ENCODE measurements at regions not wholly inside any gene's neighbourhood (a gene's known extent, or its start where the extent isn't known, plus 50 kb on each side); places are given as distances from the start of the nearest gene placed in this dataset.

GRCh38 chr21:31557421-31558188 lies 101.9 kb upstream of the SOD1 start:
- Histone ChIP-seq H2AFZ (ENCODE audit: low read length) (no peak overlapping the region), H3K4me1 (ENCODE audit: insufficient read depth, low read length) (peaks cover 8% of the 10 kb centered on the region), H3K4me3 (ENCODE audit: insufficient read depth, low read length) (no peak overlapping the region), H3K79me2 (ENCODE audit: insufficient read depth, low read length) (no peaks in the 10 kb centered on the region), H3K9me3 (ENCODE audit: low read depth, low read length) (no peaks in the 10 kb centered on the region), H3K4me2 (ENCODE audit: insufficient read depth, low read length) (peak overlapping the region; percentile 86), H3K27me3 (ENCODE audit: insufficient read depth, low read length) (peaks cover 53% of the 10 kb centered on the region), H3K27ac (ENCODE audit: low read depth, low read length) (no peak overlapping the region), H4K20me1 (ENCODE audit: insufficient read depth, low read length) (no peaks in the 10 kb centered on the region), H3K36me3 (ENCODE audit: insufficient read depth, low read length) (no peaks in the 10 kb centered on the region)
- DNase-seq (ENCODE audit: insufficient read length, low spot score, missing footprints): peak; percentile 58
- no peak for TF ChIP-seq CTCF (IDR thresholded peaks at IDR 0.05; ENCODE audit: extremely low read depth, low read depth, low read length)

GRCh38 chr21:31556662-31557061 lies 102.8 kb upstream of the SOD1 start:
- Histone ChIP-seq H2AFZ (ENCODE audit: low read length) (no peak overlapping the region), H3K4me1 (ENCODE audit: insufficient read depth, low read length) (peaks cover 8% of the 10 kb centered on the region), H3K4me3 (ENCODE audit: insufficient read depth, low read length) (no peak overlapping the region), H3K79me2 (ENCODE audit: insufficient read depth, low read length) (no peaks in the 10 kb centered on the region), H3K27me3 (ENCODE audit: insufficient read depth, low read length) (peaks cover 53% of the 10 kb centered on the region), H3K27ac (ENCODE audit: low read depth, low read length) (no peak overlapping the region), H3K4me2 (ENCODE audit: insufficient read depth, low read length) (no peak overlapping the region), H3K36me3 (ENCODE audit: insufficient read depth, low read length) (no peaks in the 10 kb centered on the region), H4K20me1 (ENCODE audit: insufficient read depth, low read length) (no peaks in the 10 kb centered on the region), H3K9me3 (ENCODE audit: low read depth, low read length) (no peaks in the 10 kb centered on the region)
- no peak for TF ChIP-seq CTCF (IDR thresholded peaks at IDR 0.05; ENCODE audit: extremely low read depth, low read depth, low read length)
- peak; percentile 72 for DNase-seq (ENCODE audit: insufficient read length, low spot score, missing footprints)

GRCh38 chr21:31555741-31556191 lies 103.7 kb upstream of the SOD1 start:
- Histone ChIP-seq H4K20me1 (ENCODE audit: insufficient read depth, low read length) (no peaks in the 10 kb centered on the region), H3K27me3 (ENCODE audit: insufficient read depth, low read length) (peaks cover 48% of the 10 kb centered on the region), H3K9me3 (ENCODE audit: low read depth, low read length) (no peaks in the 10 kb centered on the region), H3K36me3 (ENCODE audit: insufficient read depth, low read length) (no peaks in the 10 kb centered on the region), H3K4me2 (ENCODE audit: insufficient read depth, low read length) (no peak overlapping the region), H3K27ac (ENCODE audit: low read depth, low read length) (no peak overlapping the region), H2AFZ (ENCODE audit: low read length) (no peak overlapping the region), H3K4me1 (ENCODE audit: insufficient read depth, low read length) (peaks cover 8% of the 10 kb centered on the region), H3K79me2 (ENCODE audit: insufficient read depth, low read length) (no peaks in the 10 kb centered on the region), H3K4me3 (ENCODE audit: insufficient read depth, low read length) (no peak overlapping the region)
- TF ChIP-seq CTCF (IDR thresholded peaks at IDR 0.05; ENCODE audit: extremely low read depth, low read depth, low read length): no peak
- DNase-seq (ENCODE audit: insufficient read length, low spot score, missing footprints): peak; percentile 57

- H3K4me2 ChIP-seq (ENCODE audit: insufficient read depth, low read length): peak overlapping the region; percentile 62
- peaks cover 8% of the 10 kb centered on the region for H3K4me1 ChIP-seq (ENCODE audit: insufficient read depth, low read length)
- peak overlapping the region; percentile 53 for H2AFZ ChIP-seq (ENCODE audit: low read length)
- H3K27ac ChIP-seq (ENCODE audit: low read depth, low read length): no peak overlapping the region
- H3K4me3 ChIP-seq (ENCODE audit: insufficient read depth, low read length): no peak overlapping the region
- no peaks in the 10 kb centered on the region for H4K20me1 ChIP-seq (ENCODE audit: insufficient read depth, low read length)
- H3K9me3 ChIP-seq (ENCODE audit: low read depth, low read length): no peaks in the 10 kb centered on the region
- H3K79me2 ChIP-seq (ENCODE audit: insufficient read depth, low read length): no peaks in the 10 kb centered on the region
- peak; percentile 87 for DNase-seq (ENCODE audit: insufficient read length, low spot score, missing footprints)
- H3K36me3 ChIP-seq (ENCODE audit: insufficient read depth, low read length): no peaks in the 10 kb centered on the region
- TF ChIP-seq CTCF (IDR thresholded peaks at IDR 0.05; ENCODE audit: extremely low read depth, low read depth, low read length): no peak
- peaks cover 36% of the 10 kb centered on the region for H3K27me3 ChIP-seq (ENCODE audit: insufficient read depth, low read length)
These were observed 104.9 kb upstream of the SOD1 start for GRCh38 chr21:31554511-31555022.
